ENCODE measurements at regions not wholly inside any gene's neighbourhood (a gene's known extent, or its start where the extent isn't known, plus 50 kb on each side); places are given as distances from the start of the nearest gene placed in this dataset.

GRCh38 chr5:8897316-8897715 is 648.6 kb downstream of the SEMA5A start:
- TF ChIP-seq CTCF (IDR thresholded peaks at IDR 0.05), result no peak
- TF ChIP-seq POLR2A (IDR thresholded peaks at IDR 0.05), result no peak
- TF ChIP-seq POLR2AphosphoS5 (IDR thresholded peaks at IDR 0.05), result no peak
- TF ChIP-seq EP300 (IDR thresholded peaks at IDR 0.05), result no peak
